ENCODE measurements at regions not wholly inside any gene's neighbourhood (a gene's known extent, or its start where the extent isn't known, plus 50 kb on each side); places are given as distances from the start of the nearest gene placed in this dataset.
"Not testable (repeated sequence)": the region's sequence is repeated elsewhere in the genome, so short reads cannot be mapped to it uniquely, and the experiment has no call there.

DNA sequence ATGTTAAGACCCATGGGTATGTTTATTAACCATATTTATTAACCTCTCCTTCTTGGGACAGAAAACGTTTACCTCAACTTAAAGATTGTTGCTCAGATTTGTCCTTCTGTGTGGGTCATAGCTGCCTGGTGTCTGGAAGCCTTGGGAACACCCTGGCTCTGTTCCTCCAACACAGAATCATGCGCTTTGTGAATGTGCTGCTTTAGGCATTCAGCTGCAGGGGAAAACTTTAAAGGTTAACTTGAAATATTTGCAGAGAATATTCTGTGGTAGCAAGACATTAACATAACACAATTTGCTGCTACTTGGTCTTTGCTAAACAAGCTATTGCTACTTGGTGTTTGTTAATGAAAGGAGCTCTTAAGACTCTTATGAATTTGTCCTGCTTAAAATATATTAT, 50.5 kb upstream of the THOC3 start:
- not testable (repeated sequence) for H3K4me3 ChIP-seq

GRCh38 chr5:176020852-176021251, 52.7 kb upstream of the THOC3 start:
- H3K36me3 ChIP-seq; H3K27me3 ChIP-seq (replicated peaks); H3K9me3 ChIP-seq (replicated peaks); H3K27ac ChIP-seq; H3K4me1 ChIP-seq (replicated peaks); DNase-seq (ENCODE audit: low read depth in 1 of 2, low spot score in 2 of 2); H3K4me3 ChIP-seq: not testable (repeated sequence)

More for the DNA sequence above, 50.5 kb upstream of the THOC3 start:
- H3K9me3 ChIP-seq (replicated peaks); H3K27me3 ChIP-seq (replicated peaks); DNase-seq (ENCODE audit: low read depth in 1 of 2, low spot score in 2 of 2); H3K4me1 ChIP-seq (replicated peaks); H3K36me3 ChIP-seq; H3K27ac ChIP-seq: not testable (repeated sequence)

GRCh38 chr5:176023535-176023934, 55.4 kb upstream of the THOC3 start:
- H3K27ac ChIP-seq; H3K36me3 ChIP-seq; DNase-seq (ENCODE audit: low read depth in 1 of 2, low spot score in 2 of 2); H3K27me3 ChIP-seq (replicated peaks); H3K4me3 ChIP-seq; H3K4me1 ChIP-seq (replicated peaks); H3K9me3 ChIP-seq (replicated peaks): not testable (repeated sequence)

DNA sequence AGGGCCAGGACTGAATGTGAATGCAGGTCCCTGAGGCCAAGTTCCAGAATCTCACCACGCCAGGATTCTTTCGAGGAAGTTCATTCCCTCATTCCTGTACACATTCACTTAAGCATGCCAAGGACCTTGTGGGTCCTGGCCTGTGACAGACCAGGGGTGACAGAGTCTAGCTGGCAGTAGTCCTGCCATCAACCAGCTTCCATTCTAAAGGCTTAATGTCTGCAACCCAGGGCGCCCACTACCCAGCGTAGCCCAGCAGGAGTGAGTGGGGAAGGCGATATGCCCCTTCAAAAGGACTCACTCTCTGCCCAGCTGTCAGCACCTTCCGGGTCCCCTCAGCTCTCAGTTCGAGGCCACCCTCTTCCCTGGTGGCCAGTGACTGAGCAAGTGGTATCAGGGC, 61.3 kb upstream of the THOC3 start:
- H3K9me3 ChIP-seq (replicated peaks); DNase-seq (ENCODE audit: low read depth in 1 of 2, low spot score in 2 of 2); H3K27me3 ChIP-seq (replicated peaks); H3K27ac ChIP-seq; H3K4me1 ChIP-seq (replicated peaks); H3K4me3 ChIP-seq; H3K36me3 ChIP-seq: not testable (repeated sequence)

- H3K9me3 ChIP-seq (replicated peaks); H3K4me1 ChIP-seq (replicated peaks); H3K27me3 ChIP-seq (replicated peaks); DNase-seq (ENCODE audit: low read depth in 1 of 2, low spot score in 2 of 2); H3K27ac ChIP-seq; H3K4me3 ChIP-seq; H3K36me3 ChIP-seq: not testable (repeated sequence)
Observed at GRCh38 chr5:176030361-176031117, 62.4 kb upstream of the THOC3 start.

- not testable (repeated sequence) for H3K4me3 ChIP-seq; H3K9me3 ChIP-seq (replicated peaks); H3K4me1 ChIP-seq (replicated peaks); H3K27ac ChIP-seq; H3K36me3 ChIP-seq; H3K27me3 ChIP-seq (replicated peaks); DNase-seq (ENCODE audit: low read depth in 1 of 2, low spot score in 2 of 2)
Observed at GRCh38 chr5:176031118-176031510, 63.0 kb upstream of the THOC3 start.

GRCh38 chr5:176033186-176033585, 65.1 kb upstream of the THOC3 start:
- not testable (repeated sequence) for H3K27ac ChIP-seq; H3K9me3 ChIP-seq (replicated peaks); H3K4me3 ChIP-seq; H3K36me3 ChIP-seq; DNase-seq (ENCODE audit: low read depth in 1 of 2, low spot score in 2 of 2); H3K4me1 ChIP-seq (replicated peaks); H3K27me3 ChIP-seq (replicated peaks)

DNA sequence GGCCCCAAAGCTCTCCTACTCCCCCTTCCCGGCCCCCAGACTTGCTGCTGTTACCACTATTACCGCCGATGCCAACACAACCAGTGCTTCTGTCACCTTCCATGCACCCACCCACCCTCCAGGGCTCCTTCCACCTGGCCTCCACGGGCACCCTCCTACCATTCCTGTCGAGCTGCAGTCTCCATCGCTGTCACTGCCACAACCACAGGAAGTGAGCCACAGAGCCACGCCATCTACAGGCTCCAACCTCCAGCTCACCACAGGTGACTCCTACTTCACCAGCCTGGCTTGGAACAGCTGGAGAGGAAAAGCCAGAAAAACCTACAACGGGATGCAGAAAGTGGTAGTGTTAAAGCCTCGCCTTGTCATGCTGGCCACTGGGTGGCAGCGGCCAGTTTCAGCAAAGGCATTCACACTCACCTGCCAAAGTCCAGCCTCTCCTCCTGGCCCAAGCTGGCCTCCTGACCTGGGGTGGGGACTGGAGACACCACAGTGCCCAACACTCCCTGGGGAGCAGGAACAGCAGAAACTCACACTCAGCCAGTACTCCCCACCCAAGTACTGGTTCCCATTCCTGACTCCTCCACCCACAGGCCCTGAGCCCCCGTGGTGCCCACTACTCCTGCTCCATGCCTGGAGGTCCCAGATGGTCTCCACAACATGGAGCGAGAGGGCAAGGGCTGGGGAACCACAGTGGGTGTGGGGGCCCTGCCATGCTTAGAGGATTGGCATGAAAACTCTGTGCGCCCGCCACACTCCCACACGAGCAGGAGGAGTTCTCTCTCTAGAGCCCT, 66.5 kb upstream of the THOC3 start:
- DNase-seq (ENCODE audit: low read depth in 1 of 2, low spot score in 2 of 2); H3K4me1 ChIP-seq (replicated peaks); H3K27ac ChIP-seq; H3K36me3 ChIP-seq; H3K27me3 ChIP-seq (replicated peaks); H3K9me3 ChIP-seq (replicated peaks); H3K4me3 ChIP-seq: not testable (repeated sequence)

GRCh38 chr5:176035201-176035530, 67.1 kb upstream of the THOC3 start:
- not testable (repeated sequence) for DNase-seq (ENCODE audit: low read depth in 1 of 2, low spot score in 2 of 2); H3K27me3 ChIP-seq (replicated peaks); H3K36me3 ChIP-seq; H3K27ac ChIP-seq; H3K4me3 ChIP-seq; H3K4me1 ChIP-seq (replicated peaks); H3K9me3 ChIP-seq (replicated peaks)

DNA sequence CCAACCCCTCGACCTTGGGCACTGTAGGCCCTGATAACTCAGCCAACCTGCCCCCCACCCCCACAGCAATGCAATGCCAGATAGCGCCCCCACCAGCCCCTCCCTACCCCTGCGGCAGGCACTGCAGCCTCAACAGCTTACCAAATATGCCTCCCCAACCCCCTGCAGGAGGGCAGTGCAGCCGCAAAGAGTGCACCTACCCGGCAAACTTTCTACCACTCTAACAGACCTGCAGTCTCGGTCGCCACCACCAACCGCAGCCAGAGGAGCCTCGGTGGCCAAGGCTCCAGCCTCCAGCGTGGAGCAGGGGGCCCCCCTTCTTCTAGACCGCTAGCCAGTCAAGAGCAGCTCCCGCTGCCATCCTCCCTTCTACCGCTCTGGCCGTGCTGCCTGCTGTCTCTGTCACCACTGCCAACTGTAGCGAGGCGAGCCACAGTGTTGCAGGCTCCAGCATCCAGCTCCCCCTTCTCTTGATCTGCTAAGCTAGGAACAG, 67.7 kb upstream of the THOC3 start:
- H3K27ac ChIP-seq; H3K4me1 ChIP-seq (replicated peaks); H3K9me3 ChIP-seq (replicated peaks); H3K27me3 ChIP-seq (replicated peaks); H3K36me3 ChIP-seq; H3K4me3 ChIP-seq: not testable (repeated sequence)
- peak in 1 of 2 experiments; percentile 49 for DNase-seq (ENCODE audit: low read depth in 1 of 2, low spot score in 2 of 2)

- H3K27me3 ChIP-seq (replicated peaks); H3K4me1 ChIP-seq (replicated peaks); H3K9me3 ChIP-seq (replicated peaks); H3K36me3 ChIP-seq; H3K27ac ChIP-seq; H3K4me3 ChIP-seq: not testable (repeated sequence)
- DNase-seq (ENCODE audit: low read depth in 1 of 2, low spot score in 2 of 2) = peak in 1 of 2 experiments; percentile 39
Observed at GRCh38 chr5:176036391-176036790, 68.3 kb upstream of the THOC3 start.

DNA sequence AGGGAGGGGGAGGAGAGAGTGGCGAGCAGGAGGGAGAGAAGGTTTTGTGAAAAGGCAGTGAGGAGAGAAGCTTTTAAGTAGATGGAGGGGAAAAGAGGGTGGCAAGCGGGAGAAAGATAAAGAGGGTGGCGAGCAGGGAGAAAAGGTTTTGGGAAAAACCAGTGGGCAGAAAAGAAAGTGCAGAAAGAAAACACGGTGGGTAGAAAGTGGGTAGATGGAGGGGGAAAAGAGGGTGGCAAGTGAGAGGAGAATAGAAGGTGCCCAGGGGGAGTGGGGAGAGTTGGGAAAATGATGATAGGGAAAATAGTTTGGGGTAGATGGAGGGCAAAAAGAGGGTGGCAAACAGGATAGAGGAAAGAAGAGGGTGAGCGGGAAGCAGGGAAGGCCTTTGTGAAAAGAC, 69.1 kb upstream of the THOC3 start:
- not testable (repeated sequence) for H3K27me3 ChIP-seq (replicated peaks); H3K36me3 ChIP-seq; H3K4me3 ChIP-seq; H3K9me3 ChIP-seq (replicated peaks); H3K27ac ChIP-seq; H3K4me1 ChIP-seq (replicated peaks)
- DNase-seq (ENCODE audit: low read depth in 1 of 2, low spot score in 2 of 2) = peak in 1 of 2 experiments; percentile 30

- not testable (repeated sequence) for H3K4me3 ChIP-seq; H3K4me1 ChIP-seq (replicated peaks); H3K27me3 ChIP-seq (replicated peaks); H3K36me3 ChIP-seq; H3K27ac ChIP-seq; H3K9me3 ChIP-seq (replicated peaks)
- DNase-seq (ENCODE audit: low read depth in 1 of 2, low spot score in 2 of 2) = peak in 1 of 2 experiments; percentile 39
Observed at GRCh38 chr5:176040105-176040801, 72.1 kb upstream of the THOC3 start.

GRCh38 chr5:176041248-176041994, 73.3 kb upstream of the THOC3 start:
- H3K27me3 ChIP-seq (replicated peaks); H3K4me3 ChIP-seq; H3K27ac ChIP-seq; H3K9me3 ChIP-seq (replicated peaks); H3K36me3 ChIP-seq; H3K4me1 ChIP-seq (replicated peaks): not testable (repeated sequence)
- peak in 1 of 2 experiments; percentile 38 for DNase-seq (ENCODE audit: low read depth in 1 of 2, low spot score in 2 of 2)

Data from SJSA1 (cell line).